ENCODE measurements at regions not wholly inside any gene's neighbourhood (a gene's known extent, or its start where the extent isn't known, plus 50 kb on each side); places are given as distances from the start of the nearest gene placed in this dataset.
"Not testable (repeated sequence)": the region's sequence is repeated elsewhere in the genome, so short reads cannot be mapped to it uniquely, and the experiment has no call there.

- H3K4me3 ChIP-seq (ENCODE audit: insufficient read depth, low read length) = no peak overlapping the region
- no peak overlapping the region for H3K4me2 ChIP-seq (ENCODE audit: insufficient read depth, low read length)
- H3K9me3 ChIP-seq (ENCODE audit: low read depth, low read length) = no peaks in the 10 kb centered on the region
- no peaks in the 10 kb centered on the region for H3K36me3 ChIP-seq (ENCODE audit: insufficient read depth, low read length)
- H4K20me1 ChIP-seq (ENCODE audit: insufficient read depth, low read length) = no peaks in the 10 kb centered on the region
- DNase-seq (ENCODE audit: insufficient read length, low spot score, missing footprints) = no peak
- TF ChIP-seq CTCF (IDR thresholded peaks at IDR 0.05; ENCODE audit: extremely low read depth, low read depth, low read length) = no peak
- H3K27me3 ChIP-seq (ENCODE audit: insufficient read depth, low read length) = no peaks in the 10 kb centered on the region
- H2AFZ ChIP-seq (ENCODE audit: low read length) = no peak overlapping the region
- no peak overlapping the region for H3K27ac ChIP-seq (ENCODE audit: low read depth, low read length)
- H3K79me2 ChIP-seq (ENCODE audit: insufficient read depth, low read length) = no peaks in the 10 kb centered on the region
- no peaks in the 10 kb centered on the region for H3K4me1 ChIP-seq (ENCODE audit: insufficient read depth, low read length)
Measured at GRCh38 chr15:87671289-87671688, 585.2 kb downstream of the NTRK3 start.

GRCh38 chr15:87669846-87670245 lies 586.7 kb downstream of the NTRK3 start:
- Histone ChIP-seq H3K27me3 (ENCODE audit: insufficient read depth, low read length) (no peaks in the 10 kb centered on the region), H4K20me1 (ENCODE audit: insufficient read depth, low read length) (no peaks in the 10 kb centered on the region), H3K4me1 (ENCODE audit: insufficient read depth, low read length) (no peaks in the 10 kb centered on the region), H3K4me3 (ENCODE audit: insufficient read depth, low read length) (no peak overlapping the region), H3K4me2 (ENCODE audit: insufficient read depth, low read length) (no peak overlapping the region), H3K79me2 (ENCODE audit: insufficient read depth, low read length) (no peaks in the 10 kb centered on the region), H3K36me3 (ENCODE audit: insufficient read depth, low read length) (no peaks in the 10 kb centered on the region), H2AFZ (ENCODE audit: low read length) (no peak overlapping the region), H3K9me3 (ENCODE audit: low read depth, low read length) (no peaks in the 10 kb centered on the region), H3K27ac (ENCODE audit: low read depth, low read length) (no peak overlapping the region)
- no peak for DNase-seq (ENCODE audit: insufficient read length, low spot score, missing footprints)
- TF ChIP-seq CTCF (IDR thresholded peaks at IDR 0.05; ENCODE audit: extremely low read depth, low read depth, low read length) = no peak

- not testable (repeated sequence) for H3K27me3 ChIP-seq (ENCODE audit: insufficient read depth, low read length); H3K4me1 ChIP-seq (ENCODE audit: insufficient read depth, low read length); H3K4me2 ChIP-seq (ENCODE audit: insufficient read depth, low read length); DNase-seq (ENCODE audit: insufficient read length, low spot score, missing footprints); H3K27ac ChIP-seq (ENCODE audit: low read depth, low read length); H3K36me3 ChIP-seq (ENCODE audit: insufficient read depth, low read length); H4K20me1 ChIP-seq (ENCODE audit: insufficient read depth, low read length); H3K79me2 ChIP-seq (ENCODE audit: insufficient read depth, low read length); H3K9me3 ChIP-seq (ENCODE audit: low read depth, low read length); H2AFZ ChIP-seq (ENCODE audit: low read length); H3K4me3 ChIP-seq (ENCODE audit: insufficient read depth, low read length)
Measured at GRCh38 chr15:87668768-87669564, 587.6 kb downstream of the NTRK3 start.

GRCh38 chr15:87667643-87668042 lies 588.9 kb downstream of the NTRK3 start:
- H3K9me3 ChIP-seq (ENCODE audit: low read depth, low read length) = no peaks in the 10 kb centered on the region
- no peaks in the 10 kb centered on the region for H3K4me1 ChIP-seq (ENCODE audit: insufficient read depth, low read length)
- H3K27ac ChIP-seq (ENCODE audit: low read depth, low read length) = no peak overlapping the region
- H3K4me2 ChIP-seq (ENCODE audit: insufficient read depth, low read length) = no peak overlapping the region
- no peaks in the 10 kb centered on the region for H3K36me3 ChIP-seq (ENCODE audit: insufficient read depth, low read length)
- no peaks in the 10 kb centered on the region for H4K20me1 ChIP-seq (ENCODE audit: insufficient read depth, low read length)
- DNase-seq (ENCODE audit: insufficient read length, low spot score, missing footprints) = no peak
- no peak overlapping the region for H3K4me3 ChIP-seq (ENCODE audit: insufficient read depth, low read length)
- no peak for TF ChIP-seq CTCF (IDR thresholded peaks at IDR 0.05; ENCODE audit: extremely low read depth, low read depth, low read length)
- no peaks in the 10 kb centered on the region for H3K27me3 ChIP-seq (ENCODE audit: insufficient read depth, low read length)
- no peaks in the 10 kb centered on the region for H3K79me2 ChIP-seq (ENCODE audit: insufficient read depth, low read length)
- H2AFZ ChIP-seq (ENCODE audit: low read length) = no peak overlapping the region

All from osteoblast (primary cell).